Naive thymus-derived CD4-positive, alpha-beta T cell (primary cell): ENCODE measurements at regions not wholly inside any gene's neighbourhood (a gene's known extent, or its start where the extent isn't known, plus 50 kb on each side); places are given as distances from the start of the nearest gene placed in this dataset.

ENCODE experiments used
- ATAC-seq: fragments of 150-1000 bp; cut with Tn5 transposase; 2 replicates; pipeline ENCODE4 v1.10.0; 2021; ENCODE audit warnings: mild to moderate bottlenecking, moderate library complexity
- CTCF ChIA-PET: fragments of 350-600 bp; sonication (Branson Sonifier 250); formaldehyde crosslinking; loops from one replicate; lab custom pipeline; 2021; ENCODE audit warnings: antibody characterized with exemption; lab: Charles Lee
- POLR2A ChIA-PET: fragments of 350-600 bp; sonication (Branson Sonifier 250); formaldehyde crosslinking; loops from one replicate; lab custom pipeline; 2021; ENCODE audit warnings: antibody characterized with exemption, inconsistent platforms; lab: Charles Lee
- DNase-seq, 9 donors: peaks; one replicate each; pipeline versions ENCODE4 v3.0.0 to v3.0.0-alpha.2; 2020 to 2022; ENCODE audit warnings: mixed read lengths in 1 of 9
- H3K27ac ChIP-seq: one replicate; pipeline ENCODE4 v1.7.0; 2013; ENCODE audit warnings: mild to moderate bottlenecking, low read depth, low read length, moderate library complexity
- H3K27me3 ChIP-seq, 2 donors: one replicate each; pipeline ENCODE4 v1.7.0; 2013; ENCODE audit warnings: low read length in 2 of 2, mild to moderate bottlenecking in 2 of 2, moderate library complexity in 2 of 2; ENCODE audit not compliant: control insufficient read depth in 2 of 2, insufficient read depth in 2 of 2
- H3K36me3 ChIP-seq, 3 experiments: 1 replicate in 2 of 3; 2 replicates in 1 of 3; pipeline ENCODE4 v1.7.0; 2013; ENCODE audit warnings: low read length in 3 of 3, mild to moderate bottlenecking in 3 of 3, moderate library complexity in 1 of 3; ENCODE audit not compliant: insufficient read depth in 3 of 3, control insufficient read depth in 2 of 3
- H3K4me1 ChIP-seq, 2 donors: one replicate each; pipeline ENCODE4 v1.7.0; 2013; ENCODE audit warnings: low read length in 2 of 2, mild to moderate bottlenecking in 2 of 2, moderate library complexity in 1 of 2; ENCODE audit not compliant: control insufficient read depth in 2 of 2, insufficient read depth in 2 of 2
- H3K4me3 ChIP-seq: 2 replicates; pipeline ENCODE4 v1.7.0; 2013; ENCODE audit warnings: mild to moderate bottlenecking, low read length
- H3K9me3 ChIP-seq, 3 experiments: 1 replicate in 2 of 3; 2 replicates in 1 of 3; pipeline ENCODE4 v1.7.0; 2013; ENCODE audit warnings: low read length in 3 of 3; ENCODE audit not compliant: control insufficient read depth in 2 of 3
- H3K27ac Mint-ChIP-seq, 9 donors: one replicate each; pipeline ENCODE4 v1.8.0; 2020 to 2022; ENCODE audit warnings: mixed read lengths in 9 of 9, mild to moderate bottlenecking in 8 of 9, moderate library complexity in 5 of 9, inconsistent platforms in 2 of 9
- H3K27me3 Mint-ChIP-seq, 5 donors: one replicate each; pipeline ENCODE4 v1.8.0; 2021 to 2022; ENCODE audit warnings: mixed read lengths in 5 of 5, mild to moderate bottlenecking in 1 of 5
- H3K36me3 Mint-ChIP-seq, 5 donors: one replicate each; pipeline ENCODE4 v1.8.0; 2020 to 2022; ENCODE audit warnings: mixed read lengths in 5 of 5, mild to moderate bottlenecking in 3 of 5, inconsistent platforms in 1 of 5
- H3K4me1 Mint-ChIP-seq, 7 donors: one replicate each; pipeline ENCODE4 v1.8.0; 2020 to 2022; ENCODE audit warnings: mixed read lengths in 7 of 7, mild to moderate bottlenecking in 3 of 7, inconsistent platforms in 1 of 7
- H3K4me3 Mint-ChIP-seq, 10 donors: one replicate each; pipeline ENCODE4 v1.8.0; 2020 to 2022; ENCODE audit warnings: mild to moderate bottlenecking in 10 of 10, mixed read lengths in 10 of 10, moderate library complexity in 6 of 10, inconsistent platforms in 2 of 10
- H3K9me3 Mint-ChIP-seq, 11 donors: one replicate each; pipeline ENCODE4 v1.8.0; 2020 to 2022; ENCODE audit warnings: mixed read lengths in 11 of 11, mild to moderate bottlenecking in 4 of 11, inconsistent platforms in 1 of 11, moderate library complexity in 1 of 11
- intact Hi-C, 2 donors: fragments of 100-400 bp; cut with micrococcal nuclease; formaldehyde crosslinking; loops; one replicate each; pipeline ENCODE4 v1.15.1; 2023

GRCh38 chr22:44632541-44633396, 69.2 kb upstream of the PRR5 start:
- ATAC-seq (no peak), DNase-seq (no peak)
- CTCF ChIA-PET, result no interaction called here
- no peak overlapping the region for H3K27ac ChIP-seq
- H3K9me3 Mint-ChIP-seq, result peaks cover 0 to 7% (median 3%) of the 10 kb centered on the region in 11 donors
- peaks cover 0 to 6% (median 0%) of the 10 kb centered on the region in 3 experiments for H3K9me3 ChIP-seq
- H3K27ac Mint-ChIP-seq, result no peak overlapping the region
- H3K36me3 ChIP-seq, result no peaks in the 10 kb centered on the region
- H3K4me1 Mint-ChIP-seq, result peaks cover 0 to 7% (median 0%) of the 10 kb centered on the region in 7 donors
- intact Hi-C loops, result no loop called here
- POLR2A ChIA-PET, result no interaction called here
- no peak overlapping the region for H3K4me3 Mint-ChIP-seq
- peaks cover 0 to 4% (median 0%) of the 10 kb centered on the region in 5 donors for H3K36me3 Mint-ChIP-seq
- H3K4me3 ChIP-seq, result no peak overlapping the region
- peaks cover 0 to 2% (median 0%) of the 10 kb centered on the region in 5 donors for H3K27me3 Mint-ChIP-seq
- H3K4me1 ChIP-seq, result peaks cover 9 to 20% of the 10 kb centered on the region in 2 donors
- H3K27me3 ChIP-seq, result no peaks in the 10 kb centered on the region

GRCh38 chr22:44630826-44631225, 71.2 kb upstream of the PRR5 start:
- peaks cover 0 to 4% (median 0%) of the 10 kb centered on the region in 5 donors for H3K36me3 Mint-ChIP-seq
- H3K4me3 Mint-ChIP-seq, result peak overlapping the region in 1 of 10 donors; percentile 35
- peaks cover 0 to 2% (median 0%) of the 10 kb centered on the region in 5 donors for H3K27me3 Mint-ChIP-seq
- H3K27me3 ChIP-seq, result no peaks in the 10 kb centered on the region
- H3K4me1 Mint-ChIP-seq, result peaks cover 0 to 12% (median 6%) of the 10 kb centered on the region in 7 donors
- DNase-seq (no peak), ATAC-seq (no peak)
- CTCF ChIA-PET, result no interaction called here
- H3K27ac ChIP-seq, result no peak overlapping the region
- no peak overlapping the region for H3K4me3 ChIP-seq
- no peaks in the 10 kb centered on the region for H3K36me3 ChIP-seq
- peaks cover 0 to 6% (median 3%) of the 10 kb centered on the region in 11 donors for H3K9me3 Mint-ChIP-seq
- intact Hi-C loops, result no loop called here
- peaks cover 0 to 6% (median 0%) of the 10 kb centered on the region in 3 experiments for H3K9me3 ChIP-seq
- POLR2A ChIA-PET, result no interaction called here
- peak overlapping the region in 1 of 9 donors; percentile 38 for H3K27ac Mint-ChIP-seq
- peaks cover 9 to 20% of the 10 kb centered on the region in 2 donors for H3K4me1 ChIP-seq

- Mint-ChIP-seq H3K4me3 (no peak overlapping the region), H3K4me1 (peaks cover 0 to 12% (median 5%) of the 10 kb centered on the region in 7 donors), H3K36me3 (peaks cover 0 to 4% (median 0%) of the 10 kb centered on the region in 5 donors), H3K9me3 (peaks cover 0 to 6% (median 3%) of the 10 kb centered on the region in 11 donors), H3K27ac (no peak overlapping the region), H3K27me3 (peaks cover 0 to 2% (median 0%) of the 10 kb centered on the region in 5 donors)
- intact Hi-C loops, result loop anchor here in 1 of 2 donors (5.0 kb wide), 1 partner anchor 1242 kb away; no protein-coding TSS in a partner anchor
- Histone ChIP-seq H3K27ac (no peak overlapping the region), H3K4me1 (peaks cover 9 to 13% of the 10 kb centered on the region in 2 donors), H3K27me3 (no peaks in the 10 kb centered on the region), H3K4me3 (no peak overlapping the region), H3K9me3 (peaks cover 0 to 6% (median 0%) of the 10 kb centered on the region in 3 experiments), H3K36me3 (no peaks in the 10 kb centered on the region)
- DNase-seq, result no peak
- CTCF ChIA-PET, result no interaction called here
- no peak for ATAC-seq
- POLR2A ChIA-PET, result interaction anchor here (0.7 kb wide), 1 partner anchor 534 kb away, joined by 4 read pairs; no protein-coding TSS in a partner anchor
Measured at GRCh38 chr22:44628835-44629234, 73.2 kb upstream of the PRR5 start.

GRCh38 chr22:44628273-44628672, 73.7 kb upstream of the PRR5 start:
- no peak overlapping the region for H3K4me3 Mint-ChIP-seq
- H3K27me3 Mint-ChIP-seq, result peaks cover 0 to 5% (median 0%) of the 10 kb centered on the region in 5 donors
- ChIA-PET CTCF (interaction anchor here (1.1 kb wide), 1 partner anchor 547 kb away, joined by 6 read pairs; no protein-coding TSS in a partner anchor), POLR2A (no interaction called here)
- no peak overlapping the region for H3K27ac ChIP-seq
- peaks cover 4 to 8% of the 10 kb centered on the region in 2 donors for H3K4me1 ChIP-seq
- H3K36me3 Mint-ChIP-seq, result peaks cover 0 to 4% (median 0%) of the 10 kb centered on the region in 5 donors
- peaks cover 0 to 12% (median 5%) of the 10 kb centered on the region in 7 donors for H3K4me1 Mint-ChIP-seq
- intact Hi-C loops, result loop anchor here in 1 of 2 donors (5.0 kb wide), 1 partner anchor 1241 kb away; no protein-coding TSS in a partner anchor
- no peak overlapping the region for H3K4me3 ChIP-seq
- H3K27ac Mint-ChIP-seq, result peak overlapping the region in 1 of 9 donors; percentile 62
- H3K27me3 ChIP-seq, result no peaks in the 10 kb centered on the region
- ATAC-seq, result no peak
- DNase-seq, result no peak
- H3K9me3 ChIP-seq, result peaks cover 0 to 6% (median 0%) of the 10 kb centered on the region in 3 experiments
- H3K9me3 Mint-ChIP-seq, result peaks cover 0 to 6% (median 3%) of the 10 kb centered on the region in 11 donors
- no peaks in the 10 kb centered on the region for H3K36me3 ChIP-seq

GRCh38 chr22:44627521-44628139, 74.4 kb upstream of the PRR5 start:
- Histone ChIP-seq H3K4me3 (no peak overlapping the region), H3K27ac (no peak overlapping the region), H3K36me3 (no peaks in the 10 kb centered on the region), H3K27me3 (no peaks in the 10 kb centered on the region), H3K9me3 (peaks cover 0 to 6% (median 0%) of the 10 kb centered on the region in 3 experiments), H3K4me1 (peaks cover 0 to 1% of the 10 kb centered on the region in 2 donors)
- peaks cover 0 to 12% (median 5%) of the 10 kb centered on the region in 7 donors for H3K4me1 Mint-ChIP-seq
- H3K4me3 Mint-ChIP-seq, result no peak overlapping the region
- peak overlapping the region in 2 of 9 donors; percentile 23 to 55 for H3K27ac Mint-ChIP-seq
- peaks cover 0 to 4% (median 0%) of the 10 kb centered on the region in 5 donors for H3K36me3 Mint-ChIP-seq
- ATAC-seq (no peak), DNase-seq (no peak)
- intact Hi-C loops, result loop anchor here (2.0 to 5.0 kb wide), 4 partner anchors 41 to 1240 kb away; no protein-coding TSS in a partner anchor
- H3K9me3 Mint-ChIP-seq, result peaks cover 0 to 6% (median 3%) of the 10 kb centered on the region in 11 donors
- peaks cover 0 to 6% (median 0%) of the 10 kb centered on the region in 5 donors for H3K27me3 Mint-ChIP-seq
- CTCF ChIA-PET, result interaction anchor here (0.7 to 2.8 kb wide), 7 partner anchors 15 to 1494 kb away, joined by 3 to 31 read pairs (median 4); no protein-coding TSS in a partner anchor
- POLR2A ChIA-PET, result no interaction called here
